Esophagus muscularis mucosa (tissue), 4 donors: ENCODE measurements at regions not wholly inside any gene's neighbourhood (a gene's known extent, or its start where the extent isn't known, plus 50 kb on each side); places are given as distances from the start of the nearest gene placed in this dataset.

Experiments
- DNase-seq: peaks from one replicate; pipeline ENCODE4 v3.0.0-alpha.2; 2017; ENCODE audit errors: extremely low spot score
- H3K27ac ChIP-seq, 4 donors: fragments of 200-600 bp; sonication (generic); replicated peaks in 1 of 4; 1 replicate in 3 of 4; 2 replicates in 1 of 4; pipeline ENCODE4 v1.5.1; 2016 to 2019; ENCODE audit warnings: mild to moderate bottlenecking in 1 of 4
- H3K27me3 ChIP-seq, 4 donors: fragments of 200-600 bp; sonication (generic); one replicate each; pipeline versions ENCODE4 v1.5.1 to v1.6.0; 2016 to 2019
- H3K36me3 ChIP-seq, 4 donors: fragments of 200-600 bp; sonication (generic); one replicate each; pipeline ENCODE4 v1.5.1; 2016 to 2019
- H3K4me1 ChIP-seq, 4 donors: fragments of 200-600 bp; sonication (generic); one replicate each; pipeline ENCODE4 v1.5.1; 2016 to 2019
- H3K4me3 ChIP-seq, 4 donors: fragments of 200-600 bp; sonication (generic); 1 replicate in 2 of 4; 2 replicates in 2 of 4; pipeline ENCODE4 v1.5.1; 2016 to 2019; ENCODE audit warnings: mild to moderate bottlenecking in 4 of 4, moderate library complexity in 1 of 4
- H3K9me3 ChIP-seq, 4 donors: fragments of 200-600 bp; sonication (generic); 1 replicate in 3 of 4; 2 replicates in 1 of 4; pipeline ENCODE4 v1.5.1; 2016 to 2019
- EP300 ChIP-seq: sonication (generic); formaldehyde crosslinking; IDR thresholded peaks from one replicate; pipeline ENCODE4 v1.6.1; 2017; ENCODE audit warnings: antibody characterized with exemption
- POLR2A ChIP-seq: fragments of 450-650 bp; IDR thresholded peaks from one replicate; pipeline ENCODE4 v1.6.1; 2017; ENCODE audit warnings: antibody characterized with exemption, moderate library complexity, mild to moderate bottlenecking, low read depth
- POLR2AphosphoS5 ChIP-seq, 2 donors: sonication (generic); formaldehyde crosslinking; IDR thresholded peaks; one replicate each; pipeline ENCODE4 v1.6.1; 2017; ENCODE audit warnings: antibody characterized with exemption in 2 of 2
- WGBS: methylation state at CpG from one replicate; pipeline ENCODE4 v1.1.5; 2018; 5-methylcytosine and 5-hydroxymethylcytosine counted together
- intact Hi-C: fragments of 100-400 bp; cut with DNase I; formaldehyde crosslinking; loops from one replicate; pipeline ENCODE4 v1.15.1; 2023
- TF ChIP-seq, protein P1 (sequence below), 3 experiments: fragments of 200-600 bp in 2 of 3; fragments of 450-650 bp in 1 of 3; sonication (generic) in 2 of 3; IDR thresholded peaks; one replicate each; pipeline ENCODE4 v1.5.1; 2017 to 2019; ENCODE audit warnings: antibody characterized with exemption in 3 of 3, mild to moderate bottlenecking in 2 of 3, moderate library complexity in 1 of 3

- Histone ChIP-seq H3K4me1 (no peaks in the 10 kb centered on the region), H3K27ac (no peak overlapping the region), H3K36me3 (no peaks in the 10 kb centered on the region), H3K4me3 (no peak overlapping the region), H3K9me3 (peaks cover 0 to 15% (median 6%) of the 10 kb centered on the region in 4 donors), H3K27me3 (no peaks in the 10 kb centered on the region)
- DNase-seq: no peak
- WGBS: 93% methylated on average over 7 of the region's 7 CpGs
- intact Hi-C loops: no loop called here
- TF ChIP-seq POLR2A: no peak
- no peak for TF ChIP-seq POLR2AphosphoS5 (IDR thresholded peaks at IDR 0.05)
- TF ChIP-seq, protein P1, sequence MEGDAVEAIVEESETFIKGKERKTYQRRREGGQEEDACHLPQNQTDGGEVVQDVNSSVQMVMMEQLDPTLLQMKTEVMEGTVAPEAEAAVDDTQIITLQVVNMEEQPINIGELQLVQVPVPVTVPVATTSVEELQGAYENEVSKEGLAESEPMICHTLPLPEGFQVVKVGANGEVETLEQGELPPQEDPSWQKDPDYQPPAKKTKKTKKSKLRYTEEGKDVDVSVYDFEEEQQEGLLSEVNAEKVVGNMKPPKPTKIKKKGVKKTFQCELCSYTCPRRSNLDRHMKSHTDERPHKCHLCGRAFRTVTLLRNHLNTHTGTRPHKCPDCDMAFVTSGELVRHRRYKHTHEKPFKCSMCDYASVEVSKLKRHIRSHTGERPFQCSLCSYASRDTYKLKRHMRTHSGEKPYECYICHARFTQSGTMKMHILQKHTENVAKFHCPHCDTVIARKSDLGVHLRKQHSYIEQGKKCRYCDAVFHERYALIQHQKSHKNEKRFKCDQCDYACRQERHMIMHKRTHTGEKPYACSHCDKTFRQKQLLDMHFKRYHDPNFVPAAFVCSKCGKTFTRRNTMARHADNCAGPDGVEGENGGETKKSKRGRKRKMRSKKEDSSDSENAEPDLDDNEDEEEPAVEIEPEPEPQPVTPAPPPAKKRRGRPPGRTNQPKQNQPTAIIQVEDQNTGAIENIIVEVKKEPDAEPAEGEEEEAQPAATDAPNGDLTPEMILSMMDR (IDR thresholded peaks at IDR 0.05): no peak
Measured at GRCh38 chr3:152606146-152606545, 228.8 kb upstream of the P2RY1 start.

- intact Hi-C loops: no loop called here
- 97% methylated on average over 1 of the region's 1 CpG for WGBS
- Histone ChIP-seq H3K4me1 (peaks cover 0 to 9% (median 7%) of the 10 kb centered on the region in 4 donors), H3K27ac (no peak overlapping the region), H3K36me3 (no peaks in the 10 kb centered on the region), H3K27me3 (no peaks in the 10 kb centered on the region), H3K9me3 (peaks cover 0 to 15% (median 6%) of the 10 kb centered on the region in 4 donors), H3K4me3 (no peak overlapping the region)
- DNase-seq: no peak
- TF ChIP-seq POLR2A: no peak
- no peak for TF ChIP-seq POLR2AphosphoS5 (IDR thresholded peaks at IDR 0.05)
- TF ChIP-seq, protein P1 (IDR thresholded peaks at IDR 0.05): no peak
Measured at GRCh38 chr3:152607179-152607578, 227.8 kb upstream of the P2RY1 start.

DNA sequence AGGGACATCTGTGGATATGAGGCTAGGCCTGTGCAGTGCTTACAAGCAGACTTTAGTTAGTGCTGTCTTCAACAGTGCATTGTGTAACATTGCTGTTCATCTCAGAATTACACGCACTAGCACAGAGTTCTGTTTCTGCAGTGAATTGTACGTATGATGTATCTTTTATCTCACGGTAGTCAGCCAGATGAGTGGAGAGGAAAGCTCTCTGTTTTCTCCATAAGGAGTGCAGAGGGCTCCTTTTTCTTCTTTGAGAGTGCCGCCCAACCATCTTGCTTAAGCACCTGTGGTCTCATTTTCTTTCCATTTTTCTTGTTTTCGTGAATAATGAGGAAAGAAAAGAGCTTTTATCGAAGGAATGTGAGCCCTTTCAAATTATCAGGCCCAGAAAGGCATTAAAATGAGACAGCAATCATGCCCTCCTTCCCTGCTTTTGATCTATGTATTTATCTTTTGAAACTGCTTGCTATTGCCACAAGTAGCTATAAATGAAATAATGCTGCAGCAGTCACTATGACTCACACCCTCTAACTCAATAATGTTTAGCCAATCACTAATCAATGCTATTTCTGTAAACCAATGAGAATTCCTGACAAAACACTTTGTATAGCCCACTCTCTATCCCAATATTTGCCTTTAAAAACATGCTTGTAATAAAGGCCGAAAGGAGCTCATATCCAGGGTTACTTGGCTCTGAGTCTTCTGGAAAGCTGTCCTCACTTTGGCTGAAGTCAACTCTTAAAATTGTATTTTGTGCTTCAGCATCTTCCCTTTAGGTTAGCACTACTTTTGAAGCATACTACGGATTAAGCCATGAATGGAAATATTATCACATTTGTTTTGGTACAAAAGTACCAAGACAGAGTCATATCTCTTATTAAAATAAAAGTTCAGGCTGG, 226.0 kb upstream of the P2RY1 start:
- Histone ChIP-seq H3K9me3 (peaks cover 0 to 6% (median 6%) of the 10 kb centered on the region in 4 donors), H3K27me3 (no peaks in the 10 kb centered on the region), H3K27ac (no peak overlapping the region), H3K36me3 (no peaks in the 10 kb centered on the region), H3K4me1 (peaks cover 0 to 10% (median 7%) of the 10 kb centered on the region in 4 donors), H3K4me3 (no peak overlapping the region)
- no peak for DNase-seq
- no peak for TF ChIP-seq POLR2AphosphoS5 (IDR thresholded peaks at IDR 0.05)
- TF ChIP-seq EP300: no peak
- TF ChIP-seq POLR2A: no peak
- TF ChIP-seq, protein P1 (IDR thresholded peaks at IDR 0.05): no peak
- WGBS: 83% methylated on average over 8 of the region's 8 CpGs
- intact Hi-C loops: no loop called here

DNA sequence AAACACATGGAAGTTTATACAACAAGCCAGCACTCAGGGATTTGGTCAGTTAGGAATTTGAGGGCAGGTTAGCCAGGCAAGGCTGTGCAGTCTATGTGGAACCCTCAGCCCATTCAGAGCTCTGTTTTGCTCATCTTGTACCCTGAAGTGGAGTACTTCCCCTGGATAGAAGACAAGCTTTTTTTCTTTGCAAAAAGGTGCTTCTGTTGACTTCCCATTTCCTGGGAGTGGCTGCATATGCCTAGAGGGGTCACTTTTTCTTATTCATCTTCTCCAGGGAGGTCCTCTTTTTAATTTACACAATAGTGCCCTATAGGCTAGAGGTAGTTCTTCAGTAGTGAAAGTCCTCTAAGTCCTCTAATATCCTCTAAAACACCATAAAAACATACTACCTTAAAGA, 225.0 kb upstream of the P2RY1 start:
- DNase-seq: no peak
- H3K4me3 ChIP-seq: no peak overlapping the region
- intact Hi-C loops: no loop called here

More for the DNA sequence above, 225.0 kb upstream of the P2RY1 start:
- Histone ChIP-seq H3K9me3 (no peaks in the 10 kb centered on the region), H3K27ac (no peak overlapping the region), H3K27me3 (no peaks in the 10 kb centered on the region), H3K36me3 (no peaks in the 10 kb centered on the region), H3K4me1 (peaks cover 0 to 12% (median 7%) of the 10 kb centered on the region in 4 donors)
- TF ChIP-seq POLR2AphosphoS5 (IDR thresholded peaks at IDR 0.05) (no peak), POLR2A (no peak), EP300 (no peak)
- TF ChIP-seq, protein P1 (IDR thresholded peaks at IDR 0.05): no peak
